ENCODE measurements at regions not wholly inside any gene's neighbourhood (a gene's known extent, or its start where the extent isn't known, plus 50 kb on each side); places are given as distances from the start of the nearest gene placed in this dataset.
A peak's percentile ranks its signal among the peaks of the same experiment; 100 is the strongest.

GRCh38 chr11:33588056-33588455, 112.6 kb downstream of the C11orf91 start:
- no peak overlapping the region for H3K4me3 ChIP-seq
- H3K9me3 ChIP-seq: no peaks in the 10 kb centered on the region
- intact Hi-C loops (cut with DNase I): no loop called here
- peak in 1 of 4 donors; percentile 2 for DNase-seq
- no peaks in the 10 kb centered on the region for H3K36me3 ChIP-seq
- TF ChIP-seq CTCF (IDR thresholded peaks at IDR 0.05): no peak
- H3K4me1 ChIP-seq: no peaks in the 10 kb centered on the region
- H3K27me3 ChIP-seq: peaks cover 0 to 7% of the 10 kb centered on the region in 2 donors
- no peak for ATAC-seq
- no peak overlapping the region for H3K27ac ChIP-seq

DNA sequence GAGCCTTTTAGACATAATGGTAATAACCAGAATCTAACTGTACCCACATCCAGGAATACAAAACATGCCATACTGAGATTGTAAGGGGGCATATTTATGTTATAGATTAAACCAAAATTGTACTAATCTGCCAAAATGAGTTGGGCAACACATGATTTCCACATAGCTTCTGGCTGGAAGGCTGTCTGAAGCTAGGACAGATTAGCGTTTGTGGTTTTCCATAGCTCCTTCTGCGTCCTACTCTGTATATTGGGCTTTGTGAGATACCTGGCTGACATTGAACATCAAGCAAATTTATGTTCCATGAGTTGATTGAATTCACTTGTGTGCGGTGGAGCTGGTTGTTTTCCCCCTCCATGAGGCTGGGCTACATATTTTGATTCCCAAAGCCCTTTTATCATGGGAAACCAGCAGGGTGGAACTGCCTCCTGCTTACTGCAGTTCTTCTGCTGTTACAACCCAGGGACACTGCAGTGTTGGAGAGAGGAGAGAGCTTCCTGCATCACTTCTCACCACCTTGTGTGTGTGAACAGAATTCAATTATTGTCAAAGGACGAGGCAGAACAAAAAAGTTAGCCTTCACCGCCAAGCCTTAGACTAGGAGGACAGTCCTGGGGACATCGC, 114.9 kb downstream of the C11orf91 start:
- Histone ChIP-seq H3K36me3 (no peaks in the 10 kb centered on the region), H3K9me3 (no peaks in the 10 kb centered on the region), H3K4me3 (no peak overlapping the region), H3K27me3 (peaks cover 0 to 7% of the 10 kb centered on the region in 2 donors), H3K27ac (no peak overlapping the region), H3K4me1 (no peaks in the 10 kb centered on the region)
- ATAC-seq: no peak
- DNase-seq: no peak
- intact Hi-C loops (cut with DNase I): no loop called here
- no peak for TF ChIP-seq CTCF (IDR thresholded peaks at IDR 0.05)

GRCh38 chr11:33582636-33583325, 117.8 kb downstream of the C11orf91 start:
- Histone ChIP-seq H3K27me3 (peaks cover 0 to 16% of the 10 kb centered on the region in 2 donors), H3K36me3 (no peaks in the 10 kb centered on the region), H3K4me1 (no peaks in the 10 kb centered on the region), H3K4me3 (no peak overlapping the region), H3K27ac (no peak overlapping the region), H3K9me3 (no peaks in the 10 kb centered on the region)
- ATAC-seq (no peak), DNase-seq (no peak)
- intact Hi-C loops (cut with DNase I): no loop called here
- TF ChIP-seq CTCF (IDR thresholded peaks at IDR 0.05): no peak

DNA sequence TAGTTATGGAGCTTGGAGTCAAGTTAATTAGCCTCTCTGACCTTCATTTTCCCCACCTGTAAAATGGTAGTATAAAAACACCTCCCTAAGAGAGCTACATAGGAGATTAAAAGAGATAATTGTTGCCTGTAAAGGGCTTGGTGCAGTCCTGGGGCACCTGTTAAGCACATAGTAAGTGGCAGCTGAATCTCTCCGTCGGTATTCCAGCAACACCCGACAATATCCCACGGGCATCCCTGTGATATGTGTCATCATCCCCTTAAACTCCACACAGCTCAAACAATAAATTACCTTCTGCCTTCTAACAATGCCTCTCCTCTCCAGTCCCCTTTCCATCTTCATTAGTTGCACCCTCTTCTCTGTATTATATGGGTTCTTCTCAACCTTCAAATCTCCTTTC, 121.5 kb downstream of the C11orf91 start:
- Histone ChIP-seq H3K27ac (no peak overlapping the region), H3K27me3 (peaks cover 0 to 18% of the 10 kb centered on the region in 2 donors), H3K36me3 (no peaks in the 10 kb centered on the region), H3K9me3 (no peaks in the 10 kb centered on the region), H3K4me3 (no peak overlapping the region), H3K4me1 (no peaks in the 10 kb centered on the region)
- ATAC-seq (no peak), DNase-seq (no peak)
- intact Hi-C loops (cut with DNase I): no loop called here
- TF ChIP-seq CTCF (IDR thresholded peaks at IDR 0.05): no peak

- H3K4me1 ChIP-seq: no peaks in the 10 kb centered on the region
- peaks cover 0 to 6% of the 10 kb centered on the region in 2 donors for H3K9me3 ChIP-seq
- intact Hi-C loops (cut with DNase I): no loop called here
- DNase-seq (no peak), ATAC-seq (no peak)
- TF ChIP-seq CTCF (IDR thresholded peaks at IDR 0.05): no peak
- H3K4me3 ChIP-seq: no peak overlapping the region
- H3K27me3 ChIP-seq: peaks cover 0 to 18% of the 10 kb centered on the region in 2 donors
- no peaks in the 10 kb centered on the region for H3K36me3 ChIP-seq
- H3K27ac ChIP-seq: no peak overlapping the region
Measured at GRCh38 chr11:33577204-33577603, 123.4 kb downstream of the C11orf91 start.
